SJSA1 (cell line): ENCODE measurements at regions not wholly inside any gene's neighbourhood (a gene's known extent, or its start where the extent isn't known, plus 50 kb on each side); places are given as distances from the start of the nearest gene placed in this dataset.

Source experiments
- DNase-seq, 2 experiments: peaks; one replicate each; pipeline ENCODE4 v3.0.0-alpha.2; 2015 to 2020; ENCODE audit warnings: low spot score in 2 of 2, low read depth in 1 of 2
- H3K27ac ChIP-seq: fragments of 250-450 bp; sonication (Bioruptor Pico); 2 replicates; pipeline ENCODE4 v1.5.1; 2020; ENCODE audit warnings: mild to moderate bottlenecking, moderate library complexity
- H3K27me3 ChIP-seq: fragments of 250-450 bp; sonication (Bioruptor Pico); replicated peaks from 2 replicates; pipeline ENCODE4 v1.5.1; 2020; ENCODE audit warnings: mild to moderate bottlenecking, moderate library complexity
- H3K36me3 ChIP-seq: fragments of 250-450 bp; sonication (Bioruptor Pico); 2 replicates; pipeline ENCODE4 v1.5.1; 2020; ENCODE audit warnings: mild to moderate bottlenecking
- H3K4me1 ChIP-seq: fragments of 250-450 bp; sonication (Bioruptor Pico); replicated peaks from 2 replicates; pipeline ENCODE4 v1.6.1; 2021; ENCODE audit warnings: mild to moderate bottlenecking
- H3K4me3 ChIP-seq: fragments of 250-450 bp; sonication (Bioruptor Pico); 2 replicates; pipeline ENCODE4 v1.5.1; 2020; ENCODE audit warnings: mild to moderate bottlenecking
- H3K9me3 ChIP-seq: fragments of 250-450 bp; sonication (Bioruptor Pico); replicated peaks from 2 replicates; pipeline ENCODE4 v1.5.1; 2020; ENCODE audit warnings: mild to moderate bottlenecking

DNA sequence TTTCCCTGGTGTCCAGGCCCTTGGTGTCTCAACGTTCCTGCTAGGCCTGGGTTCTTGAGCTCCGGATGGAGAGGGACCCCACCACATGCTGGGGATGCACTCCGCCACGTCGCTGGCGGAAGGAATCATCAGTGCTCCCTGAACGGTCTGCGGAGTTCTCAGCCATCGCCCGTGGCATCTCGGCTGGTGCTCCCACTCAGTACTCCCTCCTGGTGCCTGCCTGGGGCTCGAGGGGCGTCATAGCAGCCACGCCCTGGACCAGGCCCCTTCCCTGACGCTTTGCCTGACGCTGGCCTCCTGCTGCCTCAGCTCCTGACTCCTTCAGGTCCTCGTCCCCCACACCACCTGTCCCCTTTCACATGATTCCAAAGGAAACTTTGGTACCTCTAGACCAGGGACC is 95.9 kb upstream of the CIBAR2 start:
- Histone ChIP-seq H3K4me3 (no peak overlapping the region), H3K4me1 (peaks cover 62% of the 10 kb centered on the region), H3K9me3 (no peaks in the 10 kb centered on the region), H3K27me3 (no peaks in the 10 kb centered on the region), H3K27ac (no peak overlapping the region), H3K36me3 (0 out of 2 replicates have a peak, but pooled peaks cover 4% of the 10 kb centered on the region)
- no peak for DNase-seq

DNA sequence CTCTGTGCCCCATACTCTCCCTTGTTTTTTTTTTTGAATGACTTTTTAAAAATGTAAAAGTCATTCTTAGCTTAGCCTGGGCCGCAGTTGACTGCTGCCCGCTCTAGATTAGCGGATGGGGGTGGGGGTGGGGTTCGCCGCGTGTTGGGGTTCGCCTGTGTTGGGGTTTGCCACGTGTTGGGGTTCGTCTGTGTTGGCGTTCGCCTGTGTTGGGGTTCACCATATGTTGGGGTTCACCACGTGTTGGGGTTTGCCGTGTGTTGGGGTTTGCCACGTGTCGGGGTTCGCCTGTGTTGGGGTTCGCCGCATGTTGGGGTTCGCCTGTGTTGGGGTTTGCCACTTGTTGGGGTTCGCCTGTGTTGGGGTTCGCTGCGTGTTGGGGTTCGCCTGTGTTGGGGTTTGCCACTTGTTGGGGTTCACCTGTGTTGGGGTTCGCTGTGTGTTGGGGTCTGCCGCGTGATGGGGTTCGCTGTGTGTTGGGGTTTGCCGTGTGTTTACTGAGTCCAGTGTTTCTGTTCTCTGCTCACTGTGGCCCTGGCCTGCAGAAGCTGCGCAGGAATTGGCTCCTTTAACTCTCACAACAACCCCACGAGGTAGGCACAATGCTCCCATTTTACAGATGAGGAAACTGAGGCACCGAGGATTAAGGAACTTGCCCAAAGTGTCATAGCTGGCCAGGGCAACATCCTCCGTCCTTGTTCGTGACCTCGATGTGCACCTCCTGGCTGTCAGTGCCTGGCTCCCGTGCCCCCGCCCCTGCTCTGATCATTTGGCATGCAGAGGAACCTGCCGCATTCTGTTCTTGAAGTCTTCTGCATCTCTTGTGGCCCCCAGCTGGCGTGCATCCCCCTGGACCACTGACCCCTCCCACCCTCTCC is 96.6 kb upstream of the CIBAR2 start:
- Histone ChIP-seq H3K27me3 (no peaks in the 10 kb centered on the region), H3K4me1 (peaks cover 58% of the 10 kb centered on the region), H3K27ac (no peak overlapping the region), H3K9me3 (no peaks in the 10 kb centered on the region), H3K36me3 (0 out of 2 replicates have a peak, but pooled peaks cover 4% of the 10 kb centered on the region), H3K4me3 (no peak overlapping the region)
- DNase-seq: no peak

- no peak overlapping the region for H3K27ac ChIP-seq
- H3K9me3 ChIP-seq: no peaks in the 10 kb centered on the region
- no peak overlapping the region for H3K4me3 ChIP-seq
- H3K27me3 ChIP-seq: no peaks in the 10 kb centered on the region
- DNase-seq: no peak
- peaks cover 53% of the 10 kb centered on the region for H3K4me1 ChIP-seq
- 0 out of 2 replicates have a peak, but pooled peaks cover 4% of the 10 kb centered on the region for H3K36me3 ChIP-seq
Measured at GRCh38 chr16:85209526-85210121, 97.4 kb upstream of the CIBAR2 start.

GRCh38 chr16:85210423-85211169 is 98.3 kb upstream of the CIBAR2 start:
- Histone ChIP-seq H3K4me3 (no peak overlapping the region), H3K4me1 (peaks cover 49% of the 10 kb centered on the region), H3K36me3 (0 out of 2 replicates have a peak, but pooled peaks cover 4% of the 10 kb centered on the region), H3K27ac (peak overlapping the region; percentile 63), H3K9me3 (no peaks in the 10 kb centered on the region), H3K27me3 (no peaks in the 10 kb centered on the region)
- DNase-seq: peak in 1 of 2 experiments; percentile 63

- peak; percentile 69 to 71 for DNase-seq
- H3K4me1 ChIP-seq: peaks cover 41% of the 10 kb centered on the region
- H3K9me3 ChIP-seq: no peaks in the 10 kb centered on the region
- H3K27me3 ChIP-seq: no peaks in the 10 kb centered on the region
- H3K4me3 ChIP-seq: no peak overlapping the region
- 0 out of 2 replicates have a peak, but pooled peaks cover 4% of the 10 kb centered on the region for H3K36me3 ChIP-seq
- peak overlapping the region; percentile 63 for H3K27ac ChIP-seq
Measured at GRCh38 chr16:85211271-85211801, 99.1 kb upstream of the CIBAR2 start.

DNA sequence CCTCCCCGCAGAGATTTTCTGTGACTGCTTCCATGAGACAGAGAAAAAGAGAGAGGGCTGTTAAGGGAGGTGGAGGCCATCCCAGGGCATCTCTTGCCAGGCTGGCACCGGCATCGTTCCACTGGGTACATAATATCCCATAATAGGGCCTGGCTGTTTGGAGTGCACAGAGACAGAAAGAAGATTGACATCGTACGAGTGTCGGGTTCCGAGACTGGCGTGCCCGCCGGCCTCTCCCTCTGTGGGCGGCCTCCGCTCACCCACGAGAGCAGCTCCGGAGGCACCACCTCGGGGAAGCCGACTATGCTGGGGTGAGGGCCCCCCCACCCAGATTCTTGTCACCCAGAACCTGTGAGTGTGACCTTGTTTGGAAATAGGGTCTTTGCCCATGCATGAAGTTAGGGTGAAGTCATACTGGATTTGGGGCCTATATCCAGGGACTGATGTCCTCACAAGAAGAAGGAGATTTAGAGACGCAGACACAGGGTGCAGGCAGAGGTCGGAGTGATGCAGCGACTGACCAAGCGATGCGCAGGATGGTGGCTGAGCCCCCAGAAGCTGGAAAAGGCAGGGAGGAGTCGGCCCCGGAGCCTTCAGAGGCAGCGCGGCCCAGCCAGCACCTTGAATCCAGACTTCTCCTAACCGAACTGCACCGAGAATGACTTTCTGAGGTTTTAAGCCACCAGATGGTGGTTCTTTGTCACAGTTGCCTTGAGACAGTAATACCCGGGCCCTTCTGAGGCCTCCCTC is 101.8 kb upstream of the CIBAR2 start:
- Histone ChIP-seq H3K27ac (no peak overlapping the region), H3K4me3 (no peak overlapping the region), H3K4me1 (peaks cover 29% of the 10 kb centered on the region), H3K36me3 (no peaks in the 10 kb centered on the region), H3K9me3 (no peaks in the 10 kb centered on the region), H3K27me3 (no peaks in the 10 kb centered on the region)
- DNase-seq: no peak

- Histone ChIP-seq H3K4me1 (peaks cover 33% of the 10 kb centered on the region), H3K36me3 (no peaks in the 10 kb centered on the region), H3K4me3 (no peak overlapping the region), H3K27ac (no peak overlapping the region), H3K9me3 (no peaks in the 10 kb centered on the region), H3K27me3 (no peaks in the 10 kb centered on the region)
- no peak for DNase-seq
Measured at GRCh38 chr16:85215478-85216118, 103.3 kb upstream of the CIBAR2 start.

DNA sequence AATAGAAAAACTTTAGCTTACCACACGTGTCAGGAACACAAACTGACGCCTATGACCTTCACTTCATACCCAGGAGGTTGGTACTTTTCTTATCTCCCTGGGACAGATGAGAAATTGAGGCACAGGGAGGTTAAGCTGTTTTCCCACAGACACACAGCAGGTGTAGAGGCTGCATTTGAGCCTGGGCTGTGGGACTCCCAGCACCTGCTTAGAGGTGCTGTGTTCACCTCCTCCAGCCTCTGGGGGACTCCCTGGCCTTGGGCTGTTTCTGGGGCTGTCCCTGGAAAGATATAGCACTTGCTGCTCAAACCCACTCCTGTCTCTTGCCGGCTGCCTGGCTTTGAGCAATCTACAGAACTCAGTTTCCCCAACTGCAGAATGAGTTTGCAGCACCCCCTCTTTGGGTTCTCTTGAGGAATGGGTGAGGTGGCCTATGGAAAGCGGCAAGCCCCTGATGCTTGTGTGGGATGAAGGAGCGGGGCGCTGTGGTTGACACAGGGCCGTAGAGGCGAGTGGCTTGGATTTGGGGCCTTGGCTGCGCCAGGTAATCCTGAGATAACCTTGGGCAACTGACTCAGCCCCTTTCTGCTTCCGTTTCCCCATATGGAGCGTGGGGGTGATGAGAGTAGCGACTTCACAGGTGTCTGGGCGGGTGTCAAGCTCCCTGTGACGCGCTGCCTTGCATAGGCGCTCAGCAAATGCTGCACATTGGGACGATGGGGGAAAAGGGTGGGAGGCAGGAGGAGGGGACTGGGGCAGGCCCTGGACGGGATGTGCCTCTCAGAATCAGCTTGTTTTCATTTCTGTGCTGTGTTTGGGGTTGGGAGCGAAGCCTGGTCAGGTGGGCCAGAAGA is 104.5 kb upstream of the CIBAR2 start:
- DNase-seq: no peak
- Histone ChIP-seq H3K27ac (no peak overlapping the region), H3K4me1 (peaks cover 29% of the 10 kb centered on the region), H3K9me3 (no peaks in the 10 kb centered on the region), H3K27me3 (no peaks in the 10 kb centered on the region), H3K4me3 (no peak overlapping the region), H3K36me3 (no peaks in the 10 kb centered on the region)

- peaks cover 26% of the 10 kb centered on the region for H3K4me1 ChIP-seq
Measured at GRCh38 chr16:85220125-85220839, 108.0 kb upstream of the CIBAR2 start.

GRCh38 chr16:85220964-85221731 is 108.9 kb upstream of the CIBAR2 start:
- no peak overlapping the region for H3K4me3 ChIP-seq
- no peaks in the 10 kb centered on the region for H3K9me3 ChIP-seq
- no peak overlapping the region for H3K27ac ChIP-seq
- no peaks in the 10 kb centered on the region for H3K36me3 ChIP-seq
- peaks cover 26% of the 10 kb centered on the region for H3K4me1 ChIP-seq
- no peak for DNase-seq
- H3K27me3 ChIP-seq: no peaks in the 10 kb centered on the region

More at GRCh38 chr16:85220125-85220839, 108.0 kb upstream of the CIBAR2 start:
- no peaks in the 10 kb centered on the region for H3K9me3 ChIP-seq
- peak overlapping the region; percentile 14 for H3K4me3 ChIP-seq
- H3K27ac ChIP-seq: peak overlapping the region; percentile 29
- DNase-seq: peak; percentile 75 to 76
- no peaks in the 10 kb centered on the region for H3K27me3 ChIP-seq
- H3K36me3 ChIP-seq: no peaks in the 10 kb centered on the region

DNA sequence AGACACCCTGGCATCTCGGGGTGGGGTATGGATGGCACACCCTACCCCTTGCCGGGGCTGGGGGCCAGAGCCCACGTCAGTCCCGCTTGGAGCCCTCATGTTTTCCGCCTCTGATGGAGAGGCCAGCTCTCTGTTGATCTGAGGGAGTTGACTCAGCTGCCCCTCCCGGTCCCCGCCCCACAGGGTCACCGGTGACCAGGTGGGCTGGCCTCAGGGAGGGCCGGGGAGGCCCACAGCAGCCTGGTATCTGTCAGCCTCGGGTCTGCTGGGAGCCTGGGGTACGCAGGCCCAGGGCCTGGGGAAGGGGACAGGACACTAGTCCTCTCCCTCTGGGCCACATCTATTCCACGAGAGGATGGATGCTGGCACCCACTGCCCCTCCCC is 109.5 kb upstream of the CIBAR2 start:
- no peak overlapping the region for H3K27ac ChIP-seq
- no peaks in the 10 kb centered on the region for H3K9me3 ChIP-seq
- H3K36me3 ChIP-seq: no peaks in the 10 kb centered on the region
- no peak for DNase-seq
- peaks cover 26% of the 10 kb centered on the region for H3K4me1 ChIP-seq
- no peaks in the 10 kb centered on the region for H3K27me3 ChIP-seq
- no peak overlapping the region for H3K4me3 ChIP-seq
